ENCODE measurements at regions not wholly inside any gene's neighbourhood (a gene's known extent, or its start where the extent isn't known, plus 50 kb on each side); places are given as distances from the start of the nearest gene placed in this dataset.

DNA sequence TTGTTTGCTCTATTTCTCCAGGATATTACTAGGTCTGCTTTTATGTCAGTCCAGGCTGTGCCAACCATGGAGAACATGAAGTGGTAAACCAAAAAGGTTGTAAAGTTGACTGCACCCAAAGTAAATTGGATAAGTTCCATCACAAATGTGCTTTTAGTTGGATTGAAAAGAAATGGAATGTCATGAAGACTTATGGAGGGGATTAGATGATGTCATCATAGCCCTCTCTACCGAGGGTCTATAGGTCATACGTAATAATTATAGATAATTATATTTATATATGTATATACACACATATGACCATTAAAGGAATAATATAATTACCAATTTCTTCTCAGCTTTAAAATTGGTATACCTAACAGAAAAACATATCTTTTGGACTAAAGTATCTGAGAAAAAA is 714.9 kb downstream of the NOVA1 start:
- TF ChIP-seq POLR2A (IDR thresholded peaks at IDR 0.05), result no peak
- TF ChIP-seq, protein P1, sequence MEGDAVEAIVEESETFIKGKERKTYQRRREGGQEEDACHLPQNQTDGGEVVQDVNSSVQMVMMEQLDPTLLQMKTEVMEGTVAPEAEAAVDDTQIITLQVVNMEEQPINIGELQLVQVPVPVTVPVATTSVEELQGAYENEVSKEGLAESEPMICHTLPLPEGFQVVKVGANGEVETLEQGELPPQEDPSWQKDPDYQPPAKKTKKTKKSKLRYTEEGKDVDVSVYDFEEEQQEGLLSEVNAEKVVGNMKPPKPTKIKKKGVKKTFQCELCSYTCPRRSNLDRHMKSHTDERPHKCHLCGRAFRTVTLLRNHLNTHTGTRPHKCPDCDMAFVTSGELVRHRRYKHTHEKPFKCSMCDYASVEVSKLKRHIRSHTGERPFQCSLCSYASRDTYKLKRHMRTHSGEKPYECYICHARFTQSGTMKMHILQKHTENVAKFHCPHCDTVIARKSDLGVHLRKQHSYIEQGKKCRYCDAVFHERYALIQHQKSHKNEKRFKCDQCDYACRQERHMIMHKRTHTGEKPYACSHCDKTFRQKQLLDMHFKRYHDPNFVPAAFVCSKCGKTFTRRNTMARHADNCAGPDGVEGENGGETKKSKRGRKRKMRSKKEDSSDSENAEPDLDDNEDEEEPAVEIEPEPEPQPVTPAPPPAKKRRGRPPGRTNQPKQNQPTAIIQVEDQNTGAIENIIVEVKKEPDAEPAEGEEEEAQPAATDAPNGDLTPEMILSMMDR (IDR thresholded peaks at IDR 0.05), result no peak
